Stimulated activated naive CD8-positive, alpha-beta T cell treated with anti-CD3 and anti-CD28 coated beads, Interleukin-15, amount 100 ng/mL, for 72 hours (primary cell): ENCODE measurements at regions not wholly inside any gene's neighbourhood (a gene's known extent, or its start where the extent isn't known, plus 50 kb on each side); places are given as distances from the start of the nearest gene placed in this dataset.
A peak's percentile ranks its signal among the peaks of the same experiment; 100 is the strongest.

ENCODE experiments used
- ATAC-seq: fragments of 150-1000 bp; cut with Tn5 transposase; 2 replicates; pipeline ENCODE4 v1.10.0; 2021; ENCODE audit warnings: mild to moderate bottlenecking, moderate library complexity
- DNase-seq, 2 donors: peaks; one replicate each; pipeline ENCODE4 v3.0.0; 2021 to 2022
- H3K27ac Mint-ChIP-seq, 2 donors: one replicate each; pipeline ENCODE4 v1.8.0; 2022; ENCODE audit warnings: mild to moderate bottlenecking in 2 of 2, mixed read lengths in 2 of 2, moderate library complexity in 2 of 2
- H3K27me3 Mint-ChIP-seq: one replicate; pipeline ENCODE4 v1.8.0; 2022; ENCODE audit warnings: mixed read lengths
- H3K4me1 Mint-ChIP-seq: one replicate; pipeline ENCODE4 v1.8.0; 2022; ENCODE audit warnings: mild to moderate bottlenecking, mixed read lengths
- H3K4me3 Mint-ChIP-seq, 2 donors: one replicate each; pipeline ENCODE4 v1.8.0; 2022; ENCODE audit warnings: mild to moderate bottlenecking in 2 of 2, mixed read lengths in 2 of 2, moderate library complexity in 1 of 2
- H3K9me3 Mint-ChIP-seq, 2 donors: one replicate each; pipeline ENCODE4 v1.8.0; 2022; ENCODE audit warnings: mixed read lengths in 2 of 2

- no peaks in the 10 kb centered on the region for H3K4me1 Mint-ChIP-seq
- H3K9me3 Mint-ChIP-seq, result no peaks in the 10 kb centered on the region
- H3K27ac Mint-ChIP-seq, result no peak overlapping the region
- no peak for DNase-seq
- no peak for ATAC-seq
- no peaks in the 10 kb centered on the region for H3K27me3 Mint-ChIP-seq
- no peak overlapping the region for H3K4me3 Mint-ChIP-seq
Observed at GRCh38 chr2:180647621-180648020, 332.8 kb upstream of the UBE2E3 start.

GRCh38 chr2:180647221-180647620 lies 333.2 kb upstream of the UBE2E3 start:
- no peak for DNase-seq
- Mint-ChIP-seq H3K9me3 (no peaks in the 10 kb centered on the region), H3K27ac (no peak overlapping the region), H3K4me1 (no peaks in the 10 kb centered on the region), H3K4me3 (no peak overlapping the region), H3K27me3 (no peaks in the 10 kb centered on the region)
- ATAC-seq, result no peak

GRCh38 chr2:180646756-180647155 lies 333.6 kb upstream of the UBE2E3 start:
- ATAC-seq (no peak), DNase-seq (no peak)
- Mint-ChIP-seq H3K4me3 (no peak overlapping the region), H3K27me3 (no peaks in the 10 kb centered on the region), H3K9me3 (no peaks in the 10 kb centered on the region), H3K4me1 (no peaks in the 10 kb centered on the region), H3K27ac (no peak overlapping the region)

GRCh38 chr2:180644709-180645108 lies 335.7 kb upstream of the UBE2E3 start:
- H3K4me1 Mint-ChIP-seq, result no peaks in the 10 kb centered on the region
- no peaks in the 10 kb centered on the region for H3K27me3 Mint-ChIP-seq
- no peak overlapping the region for H3K27ac Mint-ChIP-seq
- no peak for DNase-seq
- H3K9me3 Mint-ChIP-seq, result no peaks in the 10 kb centered on the region
- no peak for ATAC-seq
- no peak overlapping the region for H3K4me3 Mint-ChIP-seq

- Mint-ChIP-seq H3K4me1 (no peaks in the 10 kb centered on the region), H3K4me3 (no peak overlapping the region), H3K27me3 (no peaks in the 10 kb centered on the region), H3K9me3 (no peaks in the 10 kb centered on the region), H3K27ac (no peak overlapping the region)
- ATAC-seq, result no peak
- no peak for DNase-seq
Observed at GRCh38 chr2:180630756-180631155, 349.6 kb upstream of the UBE2E3 start.

- no peak for ATAC-seq
- H3K27me3 Mint-ChIP-seq, result no peaks in the 10 kb centered on the region
- no peak overlapping the region for H3K27ac Mint-ChIP-seq
- DNase-seq, result no peak
- no peak overlapping the region for H3K4me3 Mint-ChIP-seq
- peaks cover 0 to 9% of the 10 kb centered on the region in 2 donors for H3K9me3 Mint-ChIP-seq
- no peaks in the 10 kb centered on the region for H3K4me1 Mint-ChIP-seq
Observed at GRCh38 chr2:180625006-180625844, 355.2 kb upstream of the UBE2E3 start.

GRCh38 chr2:180621941-180622918 lies 358.2 kb upstream of the UBE2E3 start:
- H3K27me3 Mint-ChIP-seq, result no peaks in the 10 kb centered on the region
- ATAC-seq, result no peak
- H3K27ac Mint-ChIP-seq, result peak overlapping the region in 1 of 2 donors; percentile 37
- H3K9me3 Mint-ChIP-seq, result peaks cover 0 to 9% of the 10 kb centered on the region in 2 donors
- H3K4me1 Mint-ChIP-seq, result no peaks in the 10 kb centered on the region
- DNase-seq, result no peak
- no peak overlapping the region for H3K4me3 Mint-ChIP-seq

GRCh38 chr2:180621366-180621765 lies 359.0 kb upstream of the UBE2E3 start:
- H3K9me3 Mint-ChIP-seq, result peaks cover 0 to 9% of the 10 kb centered on the region in 2 donors
- DNase-seq (no peak), ATAC-seq (no peak)
- no peaks in the 10 kb centered on the region for H3K4me1 Mint-ChIP-seq
- H3K4me3 Mint-ChIP-seq, result no peak overlapping the region
- H3K27me3 Mint-ChIP-seq, result no peaks in the 10 kb centered on the region
- no peak overlapping the region for H3K27ac Mint-ChIP-seq

- Mint-ChIP-seq H3K27ac (no peak overlapping the region), H3K4me3 (no peak overlapping the region), H3K27me3 (no peaks in the 10 kb centered on the region), H3K9me3 (peaks cover 0 to 5% of the 10 kb centered on the region in 2 donors), H3K4me1 (no peaks in the 10 kb centered on the region)
- ATAC-seq, result no peak
- DNase-seq, result no peak
Observed at GRCh38 chr2:180618570-180618969, 361.8 kb upstream of the UBE2E3 start.

- no peaks in the 10 kb centered on the region for H3K9me3 Mint-ChIP-seq
- H3K27ac Mint-ChIP-seq, result no peak overlapping the region
- H3K27me3 Mint-ChIP-seq, result no peaks in the 10 kb centered on the region
- no peak for DNase-seq
- no peaks in the 10 kb centered on the region for H3K4me1 Mint-ChIP-seq
- ATAC-seq, result no peak
- no peak overlapping the region for H3K4me3 Mint-ChIP-seq
Observed at GRCh38 chr2:180614776-180615175, 365.6 kb upstream of the UBE2E3 start.

- no peak for ATAC-seq
- Mint-ChIP-seq H3K27me3 (no peaks in the 10 kb centered on the region), H3K4me1 (no peaks in the 10 kb centered on the region)
Observed at GRCh38 chr2:180609626-180610340, 370.6 kb upstream of the UBE2E3 start.

GRCh38 chr2:180607514-180608049 lies 372.8 kb upstream of the UBE2E3 start:
- Mint-ChIP-seq H3K4me3 (no peak overlapping the region), H3K27ac (no peak overlapping the region), H3K4me1 (no peaks in the 10 kb centered on the region), H3K9me3 (no peaks in the 10 kb centered on the region), H3K27me3 (no peaks in the 10 kb centered on the region)
- ATAC-seq (no peak), DNase-seq (no peak)

More at GRCh38 chr2:180609626-180610340, 370.6 kb upstream of the UBE2E3 start:
- Mint-ChIP-seq H3K4me3 (no peak overlapping the region), H3K9me3 (no peaks in the 10 kb centered on the region), H3K27ac (no peak overlapping the region)
- no peak for DNase-seq

- no peak for DNase-seq
- H3K4me3 Mint-ChIP-seq, result no peak overlapping the region
- H3K4me1 Mint-ChIP-seq, result no peaks in the 10 kb centered on the region
- no peaks in the 10 kb centered on the region for H3K27me3 Mint-ChIP-seq
- H3K9me3 Mint-ChIP-seq, result no peaks in the 10 kb centered on the region
- ATAC-seq, result no peak
- no peak overlapping the region for H3K27ac Mint-ChIP-seq
Observed at GRCh38 chr2:180604077-180604476, 376.3 kb upstream of the UBE2E3 start.

GRCh38 chr2:180601016-180601415 lies 379.4 kb upstream of the UBE2E3 start:
- no peak for DNase-seq
- ATAC-seq, result no peak
- Mint-ChIP-seq H3K27me3 (no peaks in the 10 kb centered on the region), H3K27ac (peak overlapping the region in 1 of 2 donors; percentile 48), H3K9me3 (peaks cover 0 to 5% of the 10 kb centered on the region in 2 donors), H3K4me1 (no peaks in the 10 kb centered on the region), H3K4me3 (no peak overlapping the region)

GRCh38 chr2:180599804-180600203 lies 380.6 kb upstream of the UBE2E3 start:
- H3K27me3 Mint-ChIP-seq, result no peaks in the 10 kb centered on the region
- H3K27ac Mint-ChIP-seq, result no peak overlapping the region
- H3K4me1 Mint-ChIP-seq, result no peaks in the 10 kb centered on the region
- H3K9me3 Mint-ChIP-seq, result peaks cover 0 to 12% of the 10 kb centered on the region in 2 donors
- H3K4me3 Mint-ChIP-seq, result no peak overlapping the region
- DNase-seq (no peak), ATAC-seq (no peak)
